A549 (cell line): ENCODE measurements at regions not wholly inside any gene's neighbourhood (a gene's known extent, or its start where the extent isn't known, plus 50 kb on each side); places are given as distances from the start of the nearest gene placed in this dataset.
"Not testable (repeated sequence)": the region's sequence is repeated elsewhere in the genome, so short reads cannot be mapped to it uniquely, and the experiment has no call there.

Experiments
- ATAC-seq, 2 experiments: fragments of 200-7000 bp in 1 of 2; fragments of >200 bp in 1 of 2; cut with Nextera tagmentation in 1 of 2; cut with Tn5 transposase in 1 of 2; 3 replicates each; pipeline versions ENCODE4 v1.8.0 to v1.9.1; 2018 to 2020; ENCODE audit warnings: mild to moderate bottlenecking in 1 of 2, moderate library complexity in 1 of 2
- CTCF ChIA-PET: fragments of 300-600 bp; sonication (Branson Sonifier 250); formaldehyde crosslinking; extraction: SDS; loops from one replicate; lab custom pipeline; 2021; ENCODE audit warnings: antibody characterized with exemption, inconsistent platforms; lab: Yijun Ruan, JAX
- POLR2A ChIA-PET: fragments of 350-600 bp; formaldehyde crosslinking; extraction: SDS; loops from one replicate; lab custom pipeline; 2021; ENCODE audit warnings: antibody characterized with exemption, inconsistent platforms; lab: Yijun Ruan, JAX
- DNase-seq, 2 experiments: peaks; one replicate each; pipeline versions ENCODE4 v3.0.0 to v3.0.0-alpha.2; 2011 to 2016; ENCODE audit warnings: low read depth in 1 of 2, low spot score in 1 of 2
- FAIRE-seq: peaks from 2 replicates; lab custom pipeline; 2011; peaks lifted over from hg19 to GRCh38; lab: Jason Lieb, UNC
- H3K27ac ChIP-seq, 2 experiments: fragments of >200 bp; sonication (Bioruptor Twin); formaldehyde crosslinking; 3 replicates each; pipeline ENCODE4 v1.5.1; 2016 to 2017
- H3K4me1 ChIP-seq: fragments of >200 bp; sonication (Bioruptor Twin); formaldehyde crosslinking; 3 replicates; pipeline ENCODE4 v1.6.1; 2016
- H3K4me2 ChIP-seq: fragments of >200 bp; sonication (Bioruptor Twin); formaldehyde crosslinking; 3 replicates; pipeline ENCODE4 v1.6.1; 2016
- H3K4me3 ChIP-seq: fragments of >200 bp; sonication (Bioruptor Twin); formaldehyde crosslinking; 3 replicates; pipeline ENCODE4 v1.5.1; 2016
- H3K9me3 ChIP-seq: fragments of >200 bp; sonication (Bioruptor Twin); formaldehyde crosslinking; 3 replicates; pipeline ENCODE4 v1.6.1; 2016
- CEBPB ChIP-seq, 2 experiments: fragments of >200 bp in 1 of 2; sonication (Bioruptor Twin) in 1 of 2; formaldehyde crosslinking in 1 of 2; IDR thresholded peaks; 2 replicates each; pipeline ENCODE4 v1.6.1; 2012 to 2016
- HOXA7 ChIP-seq: fragments of 250-450 bp; sonication (Bioruptor Pico); IDR thresholded peaks from 2 replicates; pipeline ENCODE4 v1.5.0; 2020; ENCODE audit warnings: mild to moderate bottlenecking, moderate library complexity
- JUNB ChIP-seq: fragments of >200 bp; sonication (Bioruptor Twin); formaldehyde crosslinking; IDR thresholded peaks from 2 replicates; pipeline ENCODE4 v1.6.1; 2016
- KDM1A ChIP-seq: fragments of 200-600 bp; sonication (generic); IDR thresholded peaks from 2 replicates; pipeline ENCODE4 v1.6.1; 2016; ENCODE audit warnings: low read depth, mild to moderate bottlenecking
- MAZ ChIP-seq: fragments of 150-350 bp; IDR thresholded peaks from 2 replicates; pipeline ENCODE4 v1.6.1; 2014; ENCODE audit warnings: antibody characterized with exemption, low read depth, low read length, borderline replicate concordance
- MYC ChIP-seq: IDR thresholded peaks from 2 replicates; pipeline ENCODE4 v1.6.1; 2012; ENCODE audit warnings: mild to moderate bottlenecking, inconsistent platforms, low read length, improper control_type of control experiment, borderline replicate concordance
- NPAS2 ChIP-seq: fragments of 250-450 bp; sonication (Bioruptor Pico); IDR thresholded peaks from 2 replicates; pipeline ENCODE4 v1.8.0; 2022; ENCODE audit warnings: mild to moderate bottlenecking, moderate library complexity, borderline replicate concordance
- POLR2A ChIP-seq: IDR thresholded peaks from 2 replicates; pipeline ENCODE4 v1.6.1; 2012; ENCODE audit warnings: mild to moderate bottlenecking, low read length
- POLR2AphosphoS2 ChIP-seq: conservative IDR thresholded peaks from 2 replicates; pipeline ENCODE4 v1.6.1; 2012; ENCODE audit warnings: low read length, improper control_type of control experiment, inconsistent platforms
- RARB ChIP-seq: fragments of 250-450 bp; sonication (Bioruptor Pico); IDR thresholded peaks from 2 replicates; pipeline ENCODE4 v1.8.0; 2021; ENCODE audit warnings: mild to moderate bottlenecking, moderate library complexity
- REST ChIP-seq: fragments of 200-600 bp; sonication (generic); IDR thresholded peaks from 2 replicates; pipeline ENCODE4 v1.6.1; 2016; ENCODE audit warnings: antibody characterized with exemption, mild to moderate bottlenecking, moderate library complexity
- RNF2 ChIP-seq: fragments of 200-600 bp; sonication (generic); IDR thresholded peaks from 2 replicates; pipeline ENCODE4 v1.6.1; 2016; ENCODE audit warnings: low read depth, mild to moderate bottlenecking, antibody characterized with exemption, moderate library complexity, borderline replicate concordance
- SMC3 ChIP-seq: fragments of >200 bp; sonication (Bioruptor Twin); formaldehyde crosslinking; IDR thresholded peaks from 3 replicates; pipeline ENCODE4 v1.6.1; 2018; ENCODE audit warnings: inconsistent platforms
- USF2 ChIP-seq: fragments of 450-650 bp; IDR thresholded peaks from 2 replicates; pipeline ENCODE4 v1.6.1; 2014; ENCODE audit warnings: antibody characterized with exemption
- ZSCAN20 ChIP-seq: fragments of 250-450 bp; sonication (Bioruptor Pico); IDR thresholded peaks from 2 replicates; pipeline ENCODE4 v1.8.0; 2022; ENCODE audit warnings: mild to moderate bottlenecking, moderate library complexity
- WGBS: methylation state at CpG from one replicate; pipeline ENCODE4 v1.1.6; 2017; ENCODE audit errors: missing lambda C conversion rate; 5-methylcytosine and 5-hydroxymethylcytosine counted together
- TF ChIP-seq, protein P1 (sequence below): IDR thresholded peaks from 2 replicates; pipeline ENCODE4 v1.6.1; 2012; ENCODE audit warnings: low read depth, borderline replicate concordance

DNA sequence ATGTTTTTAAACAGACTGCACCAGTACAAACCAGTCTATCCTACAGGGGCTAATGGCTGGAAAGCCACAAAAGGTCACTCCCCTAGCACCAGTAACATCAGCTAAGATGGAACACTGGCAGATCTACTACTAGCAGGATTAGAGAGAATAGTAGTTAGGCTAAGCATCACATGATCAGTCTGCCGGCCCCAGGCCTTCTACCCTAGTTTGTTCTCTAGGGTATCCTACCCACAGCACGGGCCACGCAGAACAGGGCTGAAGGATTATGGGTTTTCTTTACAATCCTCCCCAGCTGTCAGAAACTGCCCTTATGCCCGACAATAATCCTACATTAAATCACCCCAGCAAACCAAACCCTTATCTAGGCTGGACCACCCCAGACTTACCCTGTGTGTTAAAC is 156.0 kb downstream of the LY86 start:
- no peak overlapping the region for H3K4me3 ChIP-seq
- ChIA-PET POLR2A (no interaction called here), CTCF (interaction anchor here (0.9 to 1.3 kb wide), 2 partner anchors 14 to 499 kb away, joined by 3 to 4 read pairs; no protein-coding TSS in a partner anchor)
- TF ChIP-seq USF2 (no peak), CEBPB (IDR thresholded peaks at IDR 0.05) (no peak), POLR2A (no peak), MYC (no peak), RNF2 (no peak), SMC3 (no peak), RARB (CRISPR knock-in tag) (no peak), ZSCAN20 (no peak)
- TF ChIP-seq, protein P1, sequence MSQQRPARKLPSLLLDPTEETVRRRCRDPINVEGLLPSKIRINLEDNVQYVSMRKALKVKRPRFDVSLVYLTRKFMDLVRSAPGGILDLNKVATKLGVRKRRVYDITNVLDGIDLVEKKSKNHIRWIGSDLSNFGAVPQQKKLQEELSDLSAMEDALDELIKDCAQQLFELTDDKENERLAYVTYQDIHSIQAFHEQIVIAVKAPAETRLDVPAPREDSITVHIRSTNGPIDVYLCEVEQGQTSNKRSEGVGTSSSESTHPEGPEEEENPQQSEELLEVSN = no peak
- DNase-seq (no peak), FAIRE-seq (no peak), ATAC-seq (no peak)
- no peak overlapping the region for H3K27ac ChIP-seq
- no peaks in the 10 kb centered on the region for H3K9me3 ChIP-seq
- no peak overlapping the region for H3K4me2 ChIP-seq
- 48% methylated on average over 4 of the region's 4 CpGs for WGBS
- H3K4me1 ChIP-seq = peaks cover 11% of the 10 kb centered on the region

- DNase-seq, H3K4me3 ChIP-seq, POLR2A ChIA-PET, H3K27ac ChIP-seq, FAIRE-seq, ATAC-seq, H3K9me3 ChIP-seq, H3K4me2 ChIP-seq: not testable (repeated sequence)
- peaks cover 22% of the 10 kb centered on the region for H3K4me1 ChIP-seq
- CTCF ChIA-PET = interaction anchor here (1.0 to 1.4 kb wide), 3 partner anchors 13 to 46 kb away, joined by 3 to 4 read pairs (median 3); no protein-coding TSS in a partner anchor
- WGBS = 100% methylated on average over 3 of the region's 54 CpGs
Measured at GRCh38 chr6:6745637-6746332, 157.3 kb downstream of the LY86 start.

DNA sequence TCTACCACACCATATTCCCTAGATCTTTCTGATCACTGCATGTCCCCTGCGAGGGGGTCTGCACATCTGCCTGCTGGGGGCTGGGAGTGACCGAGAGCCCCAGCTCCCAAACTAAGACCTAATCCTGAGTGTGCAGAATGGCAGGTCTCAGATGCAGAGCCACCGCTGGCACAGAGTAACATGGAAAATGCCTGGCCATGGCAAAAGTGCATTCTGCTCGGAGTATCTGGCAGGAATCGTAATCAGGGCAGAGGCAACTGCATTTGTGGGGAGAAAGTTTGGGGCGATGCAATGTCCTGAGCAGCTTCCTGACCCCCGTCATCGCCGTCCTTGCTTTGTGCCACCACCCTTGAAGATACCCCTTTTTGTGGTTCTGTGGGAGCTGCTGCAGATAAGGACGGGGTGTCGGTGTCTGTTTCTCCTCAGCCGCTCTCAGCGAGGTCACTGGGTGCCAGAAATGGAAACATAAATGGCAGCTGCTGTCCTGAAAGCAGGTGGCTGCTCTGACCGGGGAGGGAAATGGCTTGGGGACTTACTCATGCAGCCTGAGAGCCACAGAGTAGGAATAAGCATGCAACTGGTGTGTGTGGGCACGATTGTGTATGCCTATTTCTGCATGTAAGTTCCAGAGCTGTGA is 157.9 kb downstream of the LY86 start:
- peaks cover 23% of the 10 kb centered on the region for H3K4me1 ChIP-seq
- no peak overlapping the region for H3K4me3 ChIP-seq
- ATAC-seq = no peak
- H3K4me2 ChIP-seq = no peak overlapping the region
- CTCF ChIA-PET = interaction anchor here (1.4 kb wide), 1 partner anchor 47 kb away, joined by 3 read pairs; no protein-coding TSS in a partner anchor
- POLR2A ChIA-PET = no interaction called here
- no peaks in the 10 kb centered on the region for H3K9me3 ChIP-seq
- DNase-seq = no peak
- TF ChIP-seq HOXA7 (no peak), POLR2AphosphoS2 (no peak), MAZ (no peak), JUNB (no peak), NPAS2 (CRISPR knock-in tag) (no peak), REST (no peak), KDM1A (no peak)
- WGBS = 77% methylated on average over 13 of the region's 15 CpGs
- no peak overlapping the region for H3K27ac ChIP-seq
- FAIRE-seq = no peak
